ENCODE measurements at regions not wholly inside any gene's neighbourhood (a gene's known extent, or its start where the extent isn't known, plus 50 kb on each side); places are given as distances from the start of the nearest gene placed in this dataset.

DNA sequence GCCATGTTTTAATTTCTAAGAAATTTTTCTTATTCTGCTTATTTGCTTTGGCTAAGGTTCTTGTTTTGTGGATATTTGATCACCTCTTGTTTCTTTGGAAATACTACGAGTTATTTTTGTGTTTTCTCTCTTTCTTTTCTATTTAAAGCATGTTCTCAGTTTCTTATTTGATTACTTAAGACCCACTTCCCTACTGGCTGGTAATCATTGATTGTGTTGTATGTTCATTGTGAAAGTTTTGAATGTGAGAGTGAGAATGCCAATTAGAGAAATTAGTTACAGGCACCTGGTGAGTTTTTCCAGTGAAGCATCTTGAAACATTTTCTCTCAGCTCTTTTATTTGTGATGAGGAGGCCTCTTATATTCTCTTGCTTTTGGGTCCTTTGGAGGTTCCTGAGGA lies 226.7 kb upstream of the MC4R start:
- TF ChIP-seq CTCF (conservative IDR thresholded peaks at IDR 0.05; ENCODE audit: low read depth, low read length) = no peak
- DNase-seq (ENCODE audit: low read depth) = no peak
- no peak overlapping the region for H3K4me3 ChIP-seq (ENCODE audit: low read length)

DNA sequence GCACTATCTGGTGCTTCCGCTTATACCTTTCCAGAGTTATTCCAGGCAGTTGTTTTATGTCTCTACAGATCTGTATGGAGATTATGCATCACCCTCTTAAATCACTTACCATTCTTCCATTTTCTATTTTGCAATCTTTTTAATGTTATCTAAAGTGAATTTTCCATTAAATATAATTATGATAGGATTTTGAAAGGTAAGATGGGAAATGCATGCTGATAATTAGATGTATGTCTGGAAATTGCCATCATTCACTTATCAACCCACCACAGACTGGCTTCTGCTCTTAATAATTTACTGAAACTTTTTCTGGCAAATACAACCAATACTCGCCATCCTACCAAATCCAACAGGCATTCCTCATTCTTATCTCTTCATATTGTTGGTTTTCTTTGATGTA lies 227.4 kb upstream of the MC4R start:
- DNase-seq (ENCODE audit: low read depth) = no peak
- no peak for TF ChIP-seq CTCF (conservative IDR thresholded peaks at IDR 0.05; ENCODE audit: low read depth, low read length)
- H3K4me3 ChIP-seq (ENCODE audit: low read length) = no peak overlapping the region

DNA sequence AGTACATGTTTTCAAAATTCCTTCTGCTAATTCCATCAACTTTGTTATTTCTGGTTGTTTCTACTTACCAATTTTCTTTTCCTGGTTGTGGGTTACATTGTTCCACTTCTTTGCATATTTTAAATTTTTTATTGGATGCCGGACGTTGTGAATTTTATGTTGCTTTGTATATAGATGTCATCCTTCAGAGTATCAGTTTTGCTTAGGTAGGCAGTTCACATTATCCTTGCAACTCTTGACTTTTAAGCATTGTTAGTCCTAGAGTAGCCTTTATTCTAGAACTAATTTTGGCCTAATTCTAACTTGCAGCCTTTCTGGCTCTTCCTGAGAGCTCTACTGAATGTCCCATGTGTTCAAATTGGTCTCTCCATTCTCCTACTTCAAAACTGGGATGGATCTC lies 228.7 kb upstream of the MC4R start:
- no peak for TF ChIP-seq CTCF (conservative IDR thresholded peaks at IDR 0.05; ENCODE audit: low read depth, low read length)
- no peak for DNase-seq (ENCODE audit: low read depth)
- H3K4me3 ChIP-seq (ENCODE audit: low read length) = no peak overlapping the region

DNA sequence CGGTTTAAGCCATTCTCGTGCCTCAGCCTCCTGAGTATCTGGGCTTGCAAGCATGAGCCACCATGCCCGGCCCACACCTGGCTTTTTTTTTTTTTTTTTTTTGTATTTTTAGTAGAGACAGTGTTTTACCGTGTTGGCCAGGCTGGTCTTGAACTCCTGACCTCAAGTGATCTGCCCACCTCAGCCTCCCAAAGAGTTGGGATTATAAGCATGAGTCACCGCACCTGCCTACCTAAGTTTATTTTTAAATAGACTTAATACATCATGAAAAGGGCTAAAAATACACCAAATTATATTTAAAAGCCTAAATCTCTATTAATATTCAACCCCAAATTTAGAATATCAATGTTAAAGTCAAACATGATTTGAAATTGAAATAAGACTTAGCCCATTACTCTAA lies 250.8 kb upstream of the MC4R start:
- TF ChIP-seq CTCF (conservative IDR thresholded peaks at IDR 0.05; ENCODE audit: low read depth, low read length) = no peak
- no peak overlapping the region for H3K4me3 ChIP-seq (ENCODE audit: low read length)
- DNase-seq (ENCODE audit: low read depth) = no peak

- H3K4me3 ChIP-seq (ENCODE audit: low read length) = no peak overlapping the region
- no peak for DNase-seq (ENCODE audit: low read depth)
- no peak for TF ChIP-seq CTCF (conservative IDR thresholded peaks at IDR 0.05; ENCODE audit: low read depth, low read length)
Measured at GRCh38 chr18:60624207-60624606, 251.6 kb upstream of the MC4R start.

DNA sequence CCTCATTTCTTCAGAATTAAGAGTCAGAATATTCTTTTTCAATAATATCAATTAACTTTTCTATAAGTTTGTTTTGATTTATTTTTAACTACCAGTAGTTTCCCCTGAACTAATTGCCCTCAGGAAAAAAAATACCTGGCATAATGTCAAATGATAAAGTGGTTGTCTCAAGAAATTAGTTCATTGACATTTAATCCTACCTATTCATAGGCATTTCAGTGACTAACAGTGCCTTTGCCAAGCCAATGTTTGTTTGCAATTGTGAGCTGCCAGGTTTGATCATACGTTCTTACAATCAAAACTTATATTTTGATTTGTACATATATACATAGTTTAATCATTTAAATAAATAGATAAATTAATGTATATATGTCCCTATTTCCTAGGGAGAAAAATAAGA lies 267.3 kb upstream of the MC4R start:
- no peak for TF ChIP-seq CTCF (conservative IDR thresholded peaks at IDR 0.05; ENCODE audit: low read depth, low read length)
- peak; percentile 34 for DNase-seq (ENCODE audit: low read depth)
- no peak overlapping the region for H3K4me3 ChIP-seq (ENCODE audit: low read length)

GRCh38 chr18:60643009-60643408 lies 270.4 kb upstream of the MC4R start:
- no peak overlapping the region for H3K4me3 ChIP-seq (ENCODE audit: low read length)
- DNase-seq (ENCODE audit: low read depth) = no peak
- no peak for TF ChIP-seq CTCF (conservative IDR thresholded peaks at IDR 0.05; ENCODE audit: low read depth, low read length)
